ENCODE measurements at regions not wholly inside any gene's neighbourhood (a gene's known extent, or its start where the extent isn't known, plus 50 kb on each side); places are given as distances from the start of the nearest gene placed in this dataset.

- Histone ChIP-seq H3K9ac (ENCODE audit: low read depth in 1 of 2, low read length in 2 of 2) (no peak overlapping the region), H3K27me3 (ENCODE audit: control insufficient read depth in 1 of 2, insufficient read depth in 2 of 2, low read length in 2 of 2) (no peaks in the 10 kb centered on the region), H3K9me3 (ENCODE audit: control insufficient read depth in 1 of 2, low read length in 2 of 2) (no peaks in the 10 kb centered on the region)
These were observed 508.6 kb upstream of the IL12A start for GRCh38 chr3:159480046-159480445.

DNA sequence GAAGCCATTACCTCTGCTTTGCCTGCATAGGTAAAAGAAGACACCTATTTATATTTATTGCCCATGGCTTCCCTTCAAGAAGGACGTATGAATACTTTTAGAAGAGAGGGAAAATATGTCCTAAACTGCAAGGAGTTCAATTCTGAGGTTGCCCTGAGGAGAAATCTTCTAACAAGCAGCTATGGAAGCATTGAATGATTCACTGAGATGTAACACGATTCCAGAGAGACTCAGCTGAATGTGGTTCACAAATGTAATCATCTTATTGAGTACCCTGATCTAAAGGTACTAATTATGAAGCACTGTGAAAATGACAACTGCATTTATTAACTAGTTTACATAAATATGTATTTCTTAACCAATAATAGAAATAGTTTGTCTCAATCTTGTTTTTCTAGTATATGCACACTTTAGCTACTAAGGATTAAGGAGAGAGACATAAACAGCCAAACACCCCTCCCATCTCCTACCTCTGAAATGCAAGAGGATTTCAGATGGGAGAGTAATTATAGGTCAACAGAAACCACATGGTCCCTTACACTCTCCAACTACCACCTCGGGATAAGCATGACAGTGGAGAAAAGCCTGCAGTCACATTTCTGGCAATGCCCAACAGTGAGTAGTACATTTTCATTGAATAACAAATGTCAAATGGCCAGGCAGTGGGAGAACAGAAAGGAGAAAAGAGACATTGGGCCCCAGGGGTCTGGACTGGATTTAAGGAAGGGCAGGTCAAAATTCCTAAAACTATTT is 506.2 kb upstream of the IL12A start:
- Histone ChIP-seq H3K9ac (ENCODE audit: low read depth in 1 of 2, low read length in 2 of 2) (no peak overlapping the region), H3K36me3 (ENCODE audit: control insufficient read depth in 1 of 2, insufficient read depth in 2 of 2, low read length in 2 of 2) (no peaks in the 10 kb centered on the region), H3K27ac (ENCODE audit: low read depth, low read length) (no peak overlapping the region), H3K27me3 (ENCODE audit: control insufficient read depth in 1 of 2, insufficient read depth in 2 of 2, low read length in 2 of 2) (no peaks in the 10 kb centered on the region), H3K4me3 (ENCODE audit: low read depth in 1 of 2, low read length in 2 of 2) (no peak overlapping the region), H3K4me1 (ENCODE audit: control insufficient read depth in 1 of 2, insufficient read depth in 2 of 2, low read length in 2 of 2) (no peaks in the 10 kb centered on the region), H3K9me3 (ENCODE audit: control insufficient read depth in 1 of 2, low read length in 2 of 2) (no peaks in the 10 kb centered on the region)

More at GRCh38 chr3:159480046-159480445, 508.6 kb upstream of the IL12A start:
- Histone ChIP-seq H3K27ac (ENCODE audit: low read depth, low read length) (no peak overlapping the region), H3K36me3 (ENCODE audit: control insufficient read depth in 1 of 2, insufficient read depth in 2 of 2, low read length in 2 of 2) (no peaks in the 10 kb centered on the region), H3K4me3 (ENCODE audit: low read depth in 1 of 2, low read length in 2 of 2) (no peak overlapping the region), H3K4me1 (ENCODE audit: control insufficient read depth in 1 of 2, insufficient read depth in 2 of 2, low read length in 2 of 2) (no peaks in the 10 kb centered on the region)

DNA sequence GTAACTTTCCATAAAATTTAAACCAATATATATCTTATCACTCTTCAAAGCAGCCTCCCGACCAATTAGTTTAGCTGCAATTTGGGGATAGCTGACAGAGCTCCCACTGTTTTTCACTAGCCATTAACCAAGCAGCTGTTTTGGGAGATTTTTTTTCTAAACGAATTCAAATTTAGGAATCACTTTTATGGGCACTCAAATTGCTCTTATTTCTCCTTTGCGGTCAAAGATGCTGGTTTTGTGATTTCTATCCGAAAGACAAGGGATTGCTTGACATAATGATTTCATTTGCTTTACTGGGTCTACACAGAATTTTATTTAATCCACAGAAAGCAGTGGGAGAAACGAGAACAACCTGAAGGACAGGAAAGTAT is 505.7 kb upstream of the IL12A start:
- Histone ChIP-seq H3K4me3 (ENCODE audit: low read depth in 1 of 2, low read length in 2 of 2) (no peak overlapping the region), H3K9me3 (ENCODE audit: control insufficient read depth in 1 of 2, low read length in 2 of 2) (no peaks in the 10 kb centered on the region), H3K27ac (ENCODE audit: low read depth, low read length) (no peak overlapping the region), H3K36me3 (ENCODE audit: control insufficient read depth in 1 of 2, insufficient read depth in 2 of 2, low read length in 2 of 2) (no peaks in the 10 kb centered on the region), H3K4me1 (ENCODE audit: control insufficient read depth in 1 of 2, insufficient read depth in 2 of 2, low read length in 2 of 2) (no peaks in the 10 kb centered on the region), H3K27me3 (ENCODE audit: control insufficient read depth in 1 of 2, insufficient read depth in 2 of 2, low read length in 2 of 2) (no peaks in the 10 kb centered on the region), H3K9ac (ENCODE audit: low read depth in 1 of 2, low read length in 2 of 2) (no peak overlapping the region)

DNA sequence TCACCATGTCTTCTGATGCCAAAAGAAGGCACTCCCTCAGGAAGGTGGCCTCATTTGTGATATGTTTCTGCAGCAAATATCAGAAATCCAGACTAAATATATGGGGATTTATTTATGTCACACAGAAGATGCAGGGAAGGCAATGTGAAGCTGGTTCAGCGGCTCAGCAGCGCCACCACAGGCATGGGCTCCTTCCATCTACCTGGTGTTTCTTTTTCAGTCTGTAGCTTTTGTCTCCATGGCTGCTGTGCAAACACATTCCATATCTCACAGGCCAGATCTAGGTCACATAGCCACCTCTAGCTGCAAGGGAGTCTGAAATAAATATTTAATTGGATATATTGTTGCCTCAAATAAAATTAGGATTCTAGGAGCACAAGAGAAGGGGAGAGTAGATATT is 502.1 kb upstream of the IL12A start:
- no peaks in the 10 kb centered on the region for H3K4me1 ChIP-seq (ENCODE audit: control insufficient read depth in 1 of 2, insufficient read depth in 2 of 2, low read length in 2 of 2)
- no peak overlapping the region for H3K9ac ChIP-seq (ENCODE audit: low read depth in 1 of 2, low read length in 2 of 2)
- H3K36me3 ChIP-seq (ENCODE audit: control insufficient read depth in 1 of 2, insufficient read depth in 2 of 2, low read length in 2 of 2), result no peaks in the 10 kb centered on the region
- no peak overlapping the region for H3K4me3 ChIP-seq (ENCODE audit: low read depth in 1 of 2, low read length in 2 of 2)
- H3K27me3 ChIP-seq (ENCODE audit: control insufficient read depth in 1 of 2, insufficient read depth in 2 of 2, low read length in 2 of 2), result no peaks in the 10 kb centered on the region
- H3K27ac ChIP-seq (ENCODE audit: low read depth, low read length), result no peak overlapping the region
- H3K9me3 ChIP-seq (ENCODE audit: control insufficient read depth in 1 of 2, low read length in 2 of 2), result no peaks in the 10 kb centered on the region

- Histone ChIP-seq H3K9ac (ENCODE audit: low read depth in 1 of 2, low read length in 2 of 2) (no peak overlapping the region), H3K9me3 (ENCODE audit: control insufficient read depth in 1 of 2, low read length in 2 of 2) (no peaks in the 10 kb centered on the region), H3K4me3 (ENCODE audit: low read depth in 1 of 2, low read length in 2 of 2) (no peak overlapping the region), H3K27me3 (ENCODE audit: control insufficient read depth in 1 of 2, insufficient read depth in 2 of 2, low read length in 2 of 2) (no peaks in the 10 kb centered on the region), H3K27ac (ENCODE audit: low read depth, low read length) (no peak overlapping the region), H3K36me3 (ENCODE audit: control insufficient read depth in 1 of 2, insufficient read depth in 2 of 2, low read length in 2 of 2) (no peaks in the 10 kb centered on the region), H3K4me1 (ENCODE audit: control insufficient read depth in 1 of 2, insufficient read depth in 2 of 2, low read length in 2 of 2) (no peaks in the 10 kb centered on the region)
These were observed 501.3 kb upstream of the IL12A start for GRCh38 chr3:159487304-159487703.

DNA sequence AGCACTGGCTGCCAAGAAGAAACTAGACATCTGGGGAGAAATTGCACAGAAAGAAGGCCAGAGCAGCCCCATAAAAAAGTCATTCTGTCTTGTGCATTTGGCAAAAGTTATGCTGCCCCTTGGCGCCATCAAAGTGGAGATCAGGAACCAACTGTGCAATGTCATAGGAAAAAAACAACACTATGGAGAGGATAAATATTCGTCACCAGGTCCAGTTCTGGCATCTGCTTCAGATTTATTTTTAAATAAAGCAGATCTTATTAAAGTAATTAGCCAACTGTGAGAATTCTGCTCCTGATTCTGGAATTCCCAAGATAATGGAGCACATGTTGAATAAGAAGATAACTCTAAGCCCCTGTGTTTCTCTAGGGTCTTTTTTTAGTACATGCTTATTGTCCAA is 500.0 kb upstream of the IL12A start:
- Histone ChIP-seq H3K36me3 (ENCODE audit: control insufficient read depth in 1 of 2, insufficient read depth in 2 of 2, low read length in 2 of 2) (no peaks in the 10 kb centered on the region), H3K9me3 (ENCODE audit: control insufficient read depth in 1 of 2, low read length in 2 of 2) (no peaks in the 10 kb centered on the region), H3K27me3 (ENCODE audit: control insufficient read depth in 1 of 2, insufficient read depth in 2 of 2, low read length in 2 of 2) (no peaks in the 10 kb centered on the region), H3K4me1 (ENCODE audit: control insufficient read depth in 1 of 2, insufficient read depth in 2 of 2, low read length in 2 of 2) (no peaks in the 10 kb centered on the region), H3K27ac (ENCODE audit: low read depth, low read length) (no peak overlapping the region), H3K4me3 (ENCODE audit: low read depth in 1 of 2, low read length in 2 of 2) (no peak overlapping the region), H3K9ac (ENCODE audit: low read depth in 1 of 2, low read length in 2 of 2) (no peak overlapping the region)

GRCh38 chr3:159497361-159497760 is 491.3 kb upstream of the IL12A start:
- Histone ChIP-seq H3K9ac (ENCODE audit: low read depth in 1 of 2, low read length in 2 of 2) (no peak overlapping the region), H3K4me1 (ENCODE audit: control insufficient read depth in 1 of 2, insufficient read depth in 2 of 2, low read length in 2 of 2) (no peaks in the 10 kb centered on the region), H3K27me3 (ENCODE audit: control insufficient read depth in 1 of 2, insufficient read depth in 2 of 2, low read length in 2 of 2) (no peaks in the 10 kb centered on the region), H3K9me3 (ENCODE audit: control insufficient read depth in 1 of 2, low read length in 2 of 2) (no peaks in the 10 kb centered on the region), H3K36me3 (ENCODE audit: control insufficient read depth in 1 of 2, insufficient read depth in 2 of 2, low read length in 2 of 2) (no peaks in the 10 kb centered on the region), H3K27ac (ENCODE audit: low read depth, low read length) (no peak overlapping the region), H3K4me3 (ENCODE audit: low read depth in 1 of 2, low read length in 2 of 2) (no peak overlapping the region)

- Histone ChIP-seq H3K9ac (ENCODE audit: low read depth in 1 of 2, low read length in 2 of 2) (no peak overlapping the region), H3K27ac (ENCODE audit: low read depth, low read length) (no peak overlapping the region), H3K4me1 (ENCODE audit: control insufficient read depth in 1 of 2, insufficient read depth in 2 of 2, low read length in 2 of 2) (no peaks in the 10 kb centered on the region), H3K27me3 (ENCODE audit: control insufficient read depth in 1 of 2, insufficient read depth in 2 of 2, low read length in 2 of 2) (no peaks in the 10 kb centered on the region), H3K4me3 (ENCODE audit: low read depth in 1 of 2, low read length in 2 of 2) (no peak overlapping the region), H3K9me3 (ENCODE audit: control insufficient read depth in 1 of 2, low read length in 2 of 2) (no peaks in the 10 kb centered on the region), H3K36me3 (ENCODE audit: control insufficient read depth in 1 of 2, insufficient read depth in 2 of 2, low read length in 2 of 2) (no peaks in the 10 kb centered on the region)
These were observed 489.4 kb upstream of the IL12A start for GRCh38 chr3:159499031-159499793.

DNA sequence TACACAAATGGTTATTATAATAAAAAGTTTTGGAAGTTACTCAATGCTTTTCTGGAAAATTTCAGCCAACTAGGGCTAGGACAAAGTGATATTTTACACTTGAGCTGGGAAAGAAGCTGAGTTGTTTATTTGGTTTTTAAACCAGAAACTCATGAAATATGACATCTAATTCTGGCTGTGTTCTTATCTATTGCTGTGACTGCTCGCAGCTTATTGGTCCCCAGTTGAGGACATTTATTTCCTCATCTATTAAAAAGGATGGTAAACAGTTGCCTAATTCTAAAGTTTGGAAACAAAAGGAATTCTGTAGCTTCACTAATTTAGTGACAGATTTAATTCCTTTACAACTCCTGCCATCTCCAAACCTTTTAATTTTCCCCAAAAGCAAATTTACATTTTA is 487.6 kb upstream of the IL12A start:
- Histone ChIP-seq H3K4me1 (ENCODE audit: control insufficient read depth in 1 of 2, insufficient read depth in 2 of 2, low read length in 2 of 2) (no peaks in the 10 kb centered on the region), H3K36me3 (ENCODE audit: control insufficient read depth in 1 of 2, insufficient read depth in 2 of 2, low read length in 2 of 2) (no peaks in the 10 kb centered on the region), H3K27me3 (ENCODE audit: control insufficient read depth in 1 of 2, insufficient read depth in 2 of 2, low read length in 2 of 2) (no peaks in the 10 kb centered on the region), H3K27ac (ENCODE audit: low read depth, low read length) (no peak overlapping the region), H3K9ac (ENCODE audit: low read depth in 1 of 2, low read length in 2 of 2) (no peak overlapping the region), H3K4me3 (ENCODE audit: low read depth in 1 of 2, low read length in 2 of 2) (no peak overlapping the region), H3K9me3 (ENCODE audit: control insufficient read depth in 1 of 2, low read length in 2 of 2) (no peaks in the 10 kb centered on the region)

DNA sequence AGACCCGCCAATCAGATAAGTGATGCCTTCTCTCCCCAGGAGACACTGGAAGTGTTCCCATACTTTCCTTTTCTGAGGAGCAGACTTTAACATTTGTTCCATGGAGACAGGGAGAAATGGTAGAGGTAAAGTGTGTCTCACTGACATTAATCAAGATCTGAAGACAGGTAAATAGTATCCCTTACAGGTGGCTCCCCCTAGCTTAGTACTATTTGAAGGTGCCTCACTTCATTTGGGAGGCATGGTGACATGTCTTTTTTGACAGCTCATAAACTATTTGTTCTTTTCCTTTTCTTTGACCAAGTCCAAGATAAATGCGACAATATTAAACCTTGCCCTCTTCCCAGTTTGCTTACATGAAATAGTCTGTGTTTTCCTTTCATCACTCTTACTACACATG is 485.6 kb upstream of the IL12A start:
- Histone ChIP-seq H3K27ac (ENCODE audit: low read depth, low read length) (no peak overlapping the region), H3K36me3 (ENCODE audit: control insufficient read depth in 1 of 2, insufficient read depth in 2 of 2, low read length in 2 of 2) (no peaks in the 10 kb centered on the region), H3K27me3 (ENCODE audit: control insufficient read depth in 1 of 2, insufficient read depth in 2 of 2, low read length in 2 of 2) (no peaks in the 10 kb centered on the region), H3K9ac (ENCODE audit: low read depth in 1 of 2, low read length in 2 of 2) (no peak overlapping the region), H3K4me1 (ENCODE audit: control insufficient read depth in 1 of 2, insufficient read depth in 2 of 2, low read length in 2 of 2) (no peaks in the 10 kb centered on the region), H3K4me3 (ENCODE audit: low read depth in 1 of 2, low read length in 2 of 2) (no peak overlapping the region), H3K9me3 (ENCODE audit: control insufficient read depth in 1 of 2, low read length in 2 of 2) (no peaks in the 10 kb centered on the region)
